ENCODE measurements at regions not wholly inside any gene's neighbourhood (a gene's known extent, or its start where the extent isn't known, plus 50 kb on each side); places are given as distances from the start of the nearest gene placed in this dataset.

- no peak for TF ChIP-seq REST (IDR thresholded peaks at IDR 0.05; ENCODE audit: unreplicated experiment)
Observed at GRCh38 chr13:40495621-40496001, 170.8 kb downstream of the FOXO1 start (continued).

DNA sequence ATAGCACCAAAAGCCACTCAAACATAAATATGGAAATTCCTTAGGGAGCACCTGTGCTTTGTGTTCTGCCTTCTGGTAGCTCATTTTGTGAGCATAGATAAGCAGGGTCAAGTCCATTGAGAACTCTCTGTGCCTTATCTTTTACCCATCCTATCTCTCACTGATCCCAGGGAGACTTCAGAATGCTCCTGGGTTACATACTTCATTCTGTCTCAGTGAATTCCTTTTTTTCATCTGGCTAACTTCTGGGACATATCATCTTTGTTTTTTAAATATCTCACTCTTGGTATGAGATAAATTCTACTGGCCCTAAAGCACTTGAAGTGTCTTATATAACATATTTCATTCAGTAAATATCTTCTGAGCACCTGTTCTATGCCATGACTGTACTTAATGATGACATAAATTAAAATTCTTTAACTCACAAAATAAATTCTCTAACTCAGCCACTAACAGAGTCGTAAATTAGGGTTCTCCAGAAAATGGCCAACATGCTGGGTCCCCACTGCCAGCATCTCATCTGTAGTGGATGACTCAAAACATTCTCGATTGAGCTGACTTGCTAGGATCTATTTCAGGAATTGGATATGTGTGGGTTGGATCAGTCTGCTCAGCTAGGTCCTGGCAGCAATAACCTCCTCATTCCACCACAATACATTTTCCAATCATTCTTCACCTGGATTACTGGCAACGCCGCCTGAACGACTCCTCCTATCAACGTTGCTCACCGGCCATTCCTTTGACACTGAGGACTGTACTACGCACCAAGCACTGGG lies 170.2 kb downstream of the FOXO1 start:
- Histone ChIP-seq H4K20me1 (replicated peaks; ENCODE audit: insufficient read depth) (no peaks in the 10 kb centered on the region), H3K4me3 (no peak overlapping the region), H3K36me3 (ENCODE audit: insufficient read depth) (no peaks in the 10 kb centered on the region), H3K4me1 (ENCODE audit: insufficient read depth) (peaks cover 22% of the 10 kb centered on the region), H3K4me2 (no peak overlapping the region), H3K27me3 (ENCODE audit: insufficient read depth) (no peaks in the 10 kb centered on the region), H3K9me2 (ENCODE audit: insufficient read depth) (peaks cover 6% of the 10 kb centered on the region; the same call in 1 of the 2 replicates), H3F3A (replicated peaks; ENCODE audit: low read depth) (no peaks in the 10 kb centered on the region), H3K79me2 (replicated peaks; ENCODE audit: insufficient read depth) (no peaks in the 10 kb centered on the region), H3K27ac (ENCODE audit: low read depth) (no peak overlapping the region), H2AFZ (no peak overlapping the region)
- ATAC-seq (no peak), DNase-seq (ENCODE audit: low spot score) (no peak)
- Mint-ChIP-seq H3K36me3 (ENCODE audit: low read depth) (no peaks in the 10 kb centered on the region), H3K27me3 (ENCODE audit: insufficient read depth, low read depth, poor library complexity) (peaks cover 8% of the 10 kb centered on the region), H3K9me3 (no peaks in the 10 kb centered on the region), H3K27ac (no peak overlapping the region), H3K4me1 (peaks cover 44% of the 10 kb centered on the region), H3K4me3 (no peak overlapping the region)
- TF ChIP-seq ETS1 (IDR thresholded peaks at IDR 0.05) (no peak), EZH2phosphoT487 (IDR thresholded peaks at IDR 0.05; ENCODE audit: unreplicated experiment) (no peak), JUNB (IDR thresholded peaks at IDR 0.05; ENCODE audit: unreplicated experiment) (no peak), ZNF331 (CRISPR knock-in tag; IDR thresholded peaks at IDR 0.05; ENCODE audit: low read depth) (no peak), POLR2AphosphoS5 (IDR thresholded peaks at IDR 0.05; ENCODE audit: low read depth) (no peak), ZNF114 (CRISPR knock-in tag; IDR thresholded peaks at IDR 0.05) (no peak), EZH2 (IDR thresholded peaks at IDR 0.05; ENCODE audit: low read depth, unreplicated experiment) (no peak)

GRCh38 chr13:40498461-40498860 lies 168.0 kb downstream of the FOXO1 start:
- no peaks in the 10 kb centered on the region for H3K36me3 ChIP-seq (ENCODE audit: insufficient read depth)
- Mint-ChIP-seq H3K4me1 (peaks cover 44% of the 10 kb centered on the region), H3K9me3 (no peaks in the 10 kb centered on the region), H3K36me3 (ENCODE audit: low read depth) (no peaks in the 10 kb centered on the region), H3K27me3 (ENCODE audit: insufficient read depth, low read depth, poor library complexity) (peaks cover 6% of the 10 kb centered on the region), H3K4me3 (no peak overlapping the region), H3K27ac (no peak overlapping the region)
- no peak overlapping the region for H3K4me3 ChIP-seq
- H4K20me1 ChIP-seq (replicated peaks; ENCODE audit: insufficient read depth) = no peaks in the 10 kb centered on the region
- no peaks in the 10 kb centered on the region for H3K79me2 ChIP-seq (replicated peaks; ENCODE audit: insufficient read depth)
- ATAC-seq (no peak), DNase-seq (ENCODE audit: low spot score) (no peak)
- no peaks in the 10 kb centered on the region for H3K27me3 ChIP-seq (ENCODE audit: insufficient read depth)
- no peak overlapping the region for H2AFZ ChIP-seq
- no peak overlapping the region for H3K27ac ChIP-seq (ENCODE audit: low read depth)
- H3K4me1 ChIP-seq (ENCODE audit: insufficient read depth) = peaks cover 22% of the 10 kb centered on the region
- H3K9me2 ChIP-seq (ENCODE audit: insufficient read depth) = peaks cover 6% of the 10 kb centered on the region; the same call in 1 of the 2 replicates
- H3K4me2 ChIP-seq = no peak overlapping the region
- no peaks in the 10 kb centered on the region for H3F3A ChIP-seq (replicated peaks; ENCODE audit: low read depth)
- no peak for TF ChIP-seq CTCF (conservative IDR thresholded peaks at IDR 0.05; ENCODE audit: low read depth in 2 of 2)
- no peak for TF ChIP-seq CREB1 (CRISPR knock-in tag; IDR thresholded peaks at IDR 0.05; ENCODE audit: low read depth)
- TF ChIP-seq JUNB (IDR thresholded peaks at IDR 0.05; ENCODE audit: unreplicated experiment) = no peak
- no peak for TF ChIP-seq EZH2 (IDR thresholded peaks at IDR 0.05; ENCODE audit: low read depth, unreplicated experiment)
- no peak for TF ChIP-seq REST (IDR thresholded peaks at IDR 0.05; ENCODE audit: unreplicated experiment)

Data from GM23338 (cell line).